WTC11 (cell line): ENCODE measurements at regions not wholly inside any gene's neighbourhood (a gene's known extent, or its start where the extent isn't known, plus 50 kb on each side); places are given as distances from the start of the nearest gene placed in this dataset.

ENCODE experiments used
- ATAC-seq: fragments of 200-7000 bp; cut with Tn5 transposase; 2 replicates; pipeline ENCODE4 v1.10.0; 2021; ENCODE audit warnings: mild to moderate bottlenecking, moderate library complexity
- CTCF ChIA-PET: fragments of 300-600 bp; sonication (Branson Sonifier 250); formaldehyde crosslinking; loops from one replicate; lab custom pipeline; 2021; ENCODE audit warnings: antibody characterized with exemption; lab: Charles Lee
- POLR2A ChIA-PET: fragments of 350-600 bp; sonication (Branson Sonifier 250); formaldehyde crosslinking; loops from one replicate; lab custom pipeline; 2021; ENCODE audit warnings: antibody characterized with exemption; lab: Charles Lee
- DNase-seq: peaks from one replicate; pipeline ENCODE4 v3.0.0; 2021; ENCODE audit warnings: low spot score
- H3K27ac Mint-ChIP-seq: 2 replicates; pipeline ENCODE4 v1.8.0; 2021; ENCODE audit warnings: mixed read lengths
- H3K27me3 Mint-ChIP-seq: 2 replicates; pipeline ENCODE4 v1.8.0; 2021; ENCODE audit warnings: low read depth, mild to moderate bottlenecking, moderate library complexity, mixed read lengths
- H3K36me3 Mint-ChIP-seq: 2 replicates; pipeline ENCODE4 v1.8.0; 2021; ENCODE audit warnings: mixed read lengths
- H3K4me1 Mint-ChIP-seq: 2 replicates; pipeline ENCODE4 v1.8.0; 2022; ENCODE audit warnings: mixed read lengths
- H3K4me3 Mint-ChIP-seq: 2 replicates; pipeline ENCODE4 v1.8.0; 2021; ENCODE audit warnings: mild to moderate bottlenecking, moderate library complexity, mixed read lengths
- H3K9me3 Mint-ChIP-seq: 2 replicates; pipeline ENCODE4 v1.8.0; 2021; ENCODE audit warnings: mixed read lengths
- AR ChIP-seq: fragments of 250-450 bp; sonication (Bioruptor Pico); IDR thresholded peaks from 2 replicates; pipeline ENCODE4 v1.9.0; 2021; ENCODE audit warnings: mild to moderate bottlenecking
- ATF2 ChIP-seq: sonication (generic); formaldehyde crosslinking; IDR thresholded peaks from 2 replicates; pipeline ENCODE4 v1.8.1; 2022; ENCODE audit warnings: low read depth, missing genetic modification reagents, borderline replicate concordance
- CREB1 ChIP-seq: sonication (generic); formaldehyde crosslinking; IDR thresholded peaks from 2 replicates; pipeline ENCODE4 v1.8.0; 2023; ENCODE audit warnings: mild to moderate bottlenecking, missing genetic modification reagents
- CREM ChIP-seq: sonication (generic); formaldehyde crosslinking; IDR thresholded peaks from 2 replicates; pipeline ENCODE4 v1.8.1; 2022; ENCODE audit warnings: mild to moderate bottlenecking, missing genetic modification reagents, moderate library complexity
- E2F5 ChIP-seq: sonication (generic); formaldehyde crosslinking; IDR thresholded peaks from 2 replicates; pipeline ENCODE4 v1.8.1; 2022; ENCODE audit warnings: mild to moderate bottlenecking, moderate library complexity, missing genetic modification reagents
- ESRRA ChIP-seq: sonication (generic); formaldehyde crosslinking; IDR thresholded peaks from 2 replicates; pipeline ENCODE4 v1.8.1; 2022; ENCODE audit warnings: mild to moderate bottlenecking, missing genetic modification reagents, borderline replicate concordance
- FOXJ3 ChIP-seq: sonication (generic); formaldehyde crosslinking; IDR thresholded peaks from 2 replicates; pipeline ENCODE4 v1.9.0; 2021; ENCODE audit warnings: missing genetic modification reagents, mild to moderate bottlenecking, borderline replicate concordance
- JAZF1 ChIP-seq: fragments of 250-450 bp; sonication (Bioruptor Pico); IDR thresholded peaks from 2 replicates; pipeline ENCODE4 v1.9.0; 2021; ENCODE audit warnings: moderate library complexity, mild to moderate bottlenecking, inconsistent platforms
- NFYB ChIP-seq: sonication (generic); formaldehyde crosslinking; conservative IDR thresholded peaks from 2 replicates; pipeline ENCODE4 v1.8.0; 2022; ENCODE audit warnings: low read depth, missing genetic modification reagents
- SP1 ChIP-seq: sonication (generic); formaldehyde crosslinking; conservative IDR thresholded peaks from 2 replicates; pipeline ENCODE4 v1.8.1; 2022; ENCODE audit warnings: missing genetic modification reagents
- STAT6 ChIP-seq: sonication (generic); formaldehyde crosslinking; conservative IDR thresholded peaks from 2 replicates; pipeline ENCODE4 v1.8.1; 2023; ENCODE audit warnings: mild to moderate bottlenecking, low read depth, missing genetic modification reagents, moderate library complexity
- USF1 ChIP-seq: sonication (generic); formaldehyde crosslinking; IDR thresholded peaks from 2 replicates; pipeline ENCODE4 v1.8.0; 2022; ENCODE audit warnings: mild to moderate bottlenecking, missing genetic modification reagents
- USF2 ChIP-seq: sonication (generic); formaldehyde crosslinking; IDR thresholded peaks from 2 replicates; pipeline ENCODE4 v1.8.1; 2023; ENCODE audit warnings: mild to moderate bottlenecking, missing genetic modification reagents, moderate library complexity
- ZNF121 ChIP-seq: sonication (generic); formaldehyde crosslinking; IDR thresholded peaks from 2 replicates; pipeline ENCODE4 v1.8.0; 2023; ENCODE audit warnings: missing genetic modification reagents
- ZNF423 ChIP-seq: fragments of 250-450 bp; sonication (Bioruptor Pico); IDR thresholded peaks from 2 replicates; pipeline ENCODE4 v2.1.2; 2022; ENCODE audit warnings: mild to moderate bottlenecking, moderate library complexity
- ZNF512 ChIP-seq: sonication (generic); formaldehyde crosslinking; IDR thresholded peaks from 2 replicates; pipeline ENCODE4 v1.8.1; 2022; ENCODE audit warnings: missing genetic modification reagents, borderline replicate concordance
- TF ChIP-seq, protein P1 (sequence below): fragments of 250-450 bp; sonication (Bioruptor Pico); IDR thresholded peaks from 2 replicates; pipeline ENCODE4 v2.1.2; 2022; ENCODE audit warnings: mild to moderate bottlenecking, moderate library complexity

- H3K36me3 Mint-ChIP-seq = peaks cover 6% of the 10 kb centered on the region; the same call in 1 of the 2 replicates
- TF ChIP-seq ZNF423 (CRISPR knock-in tag) = no peak
- no peak for TF ChIP-seq SP1 (CRISPR knock-in tag)
- no peak for TF ChIP-seq FOXJ3 (CRISPR knock-in tag)
- no peak for TF ChIP-seq NFYB
- TF ChIP-seq ZNF512 (CRISPR knock-in tag) = no peak
- TF ChIP-seq ESRRA (CRISPR knock-in tag) = no peak
- no peak for TF ChIP-seq ATF2 (CRISPR knock-in tag)
- no peak for TF ChIP-seq CREM (CRISPR knock-in tag)
- no peak for TF ChIP-seq E2F5
- no peak for TF ChIP-seq CREB1
- TF ChIP-seq USF2 (CRISPR knock-in tag) = no peak
- TF ChIP-seq, protein P1, sequence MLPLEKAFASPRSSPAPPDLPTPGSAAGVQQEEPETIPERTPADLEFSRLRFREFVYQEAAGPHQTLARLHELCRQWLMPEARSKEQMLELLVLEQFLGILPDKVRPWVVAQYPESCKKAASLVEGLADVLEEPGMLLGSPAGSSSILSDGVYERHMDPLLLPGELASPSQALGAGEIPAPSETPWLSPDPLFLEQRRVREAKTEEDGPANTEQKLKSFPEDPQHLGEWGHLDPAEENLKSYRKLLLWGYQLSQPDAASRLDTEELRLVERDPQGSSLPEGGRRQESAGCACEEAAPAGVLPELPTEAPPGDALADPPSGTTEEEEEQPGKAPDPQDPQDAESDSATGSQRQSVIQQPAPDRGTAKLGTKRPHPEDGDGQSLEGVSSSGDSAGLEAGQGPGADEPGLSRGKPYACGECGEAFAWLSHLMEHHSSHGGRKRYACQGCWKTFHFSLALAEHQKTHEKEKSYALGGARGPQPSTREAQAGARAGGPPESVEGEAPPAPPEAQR (CRISPR knock-in tag) = no peak
- TF ChIP-seq ZNF121 = no peak
- H3K4me3 Mint-ChIP-seq = no peak overlapping the region
- H3K27ac Mint-ChIP-seq = no peak overlapping the region
- ATAC-seq (no peak), DNase-seq (no peak)
- CTCF ChIA-PET = interaction anchor here (1.0 to 1.4 kb wide), 2 partner anchors 10 kb away, joined by 3 read pairs; no protein-coding TSS in a partner anchor
- peaks cover 38% of the 10 kb centered on the region for H3K4me1 Mint-ChIP-seq
- H3K27me3 Mint-ChIP-seq = no peaks in the 10 kb centered on the region
- POLR2A ChIA-PET = interaction anchor here (0.6 kb wide), 1 partner anchor 10 kb away, joined by 8 read pairs; no protein-coding TSS in a partner anchor
- H3K9me3 Mint-ChIP-seq = peaks cover 45% of the 10 kb centered on the region
Measured at GRCh38 chr2:53452957-53453748, 314.5 kb upstream of the CHAC2 start.

- Mint-ChIP-seq H3K4me1 (peaks cover 46% of the 10 kb centered on the region), H3K36me3 (peaks cover 6% of the 10 kb centered on the region; the same call in 1 of the 2 replicates), H3K9me3 (peaks cover 38% of the 10 kb centered on the region), H3K27me3 (no peaks in the 10 kb centered on the region), H3K27ac (no peak overlapping the region; the same call in 1 of the 2 replicates), H3K4me3 (no peak overlapping the region)
- ChIA-PET CTCF (interaction anchor here (1.4 kb wide), 1 partner anchor 10 kb away, joined by 3 read pairs; no protein-coding TSS in a partner anchor), POLR2A (no interaction called here)
- ATAC-seq = 0 out of 2 replicates have a peak, but pooled peaks have one; percentile 24
- DNase-seq = no peak
- no peak for TF ChIP-seq ZNF423 (CRISPR knock-in tag)
- no peak for TF ChIP-seq USF1 (CRISPR knock-in tag)
- TF ChIP-seq SP1 (CRISPR knock-in tag) = no peak
- TF ChIP-seq STAT6 (CRISPR knock-in tag) = no peak
- no peak for TF ChIP-seq JAZF1 (CRISPR knock-in tag)
- no peak for TF ChIP-seq ESRRA (CRISPR knock-in tag)
- no peak for TF ChIP-seq AR
Measured at GRCh38 chr2:53452400-53452799, 315.2 kb upstream of the CHAC2 start.
